NCI-H748 (cell line): ENCODE measurements at regions not wholly inside any gene's neighbourhood (a gene's known extent, or its start where the extent isn't known, plus 50 kb on each side); places are given as distances from the start of the nearest gene placed in this dataset.
A peak's percentile ranks its signal among the peaks of the same experiment; 100 is the strongest.

Source experiments
- DNase-seq: peaks from one replicate; lab custom pipeline; 2025; ENCODE audit not compliant: unreplicated experiment; lab: John Stamatoyannopoulos, UW

GRCh38 chr3:158026236-158026635 is 80.0 kb downstream of the SHOX2 start:
- DNase-seq, result no peak

GRCh38 chr3:158019897-158020296 is 86.3 kb downstream of the SHOX2 start:
- DNase-seq, result peak; percentile 29

GRCh38 chr3:158018462-158018861 is 87.8 kb downstream of the SHOX2 start:
- DNase-seq, result no peak

- DNase-seq, result no peak
These were observed 93.3 kb downstream of the SHOX2 start for GRCh38 chr3:158012901-158013300.

GRCh38 chr3:158005391-158006100 is 100.7 kb downstream of the SHOX2 start:
- no peak for DNase-seq

- peak; percentile 73 for DNase-seq
These were observed 107.0 kb downstream of the SHOX2 start for GRCh38 chr3:157999246-157999645.

GRCh38 chr3:157982359-157982758 is 123.9 kb downstream of the SHOX2 start:
- no peak for DNase-seq

- DNase-seq, result no peak
These were observed 124.4 kb downstream of the SHOX2 start for GRCh38 chr3:157981819-157982218.

GRCh38 chr3:157979022-157979421 is 127.2 kb downstream of the SHOX2 start:
- DNase-seq, result no peak

GRCh38 chr3:157961665-157962064 is 144.6 kb downstream of the SHOX2 start:
- no peak for DNase-seq

GRCh38 chr3:157958457-157958856 is 147.8 kb downstream of the SHOX2 start:
- DNase-seq, result peak; percentile 8

GRCh38 chr3:157956850-157957249 is 149.4 kb downstream of the SHOX2 start:
- DNase-seq, result peak; percentile 2

GRCh38 chr3:157956176-157956575 is 150.0 kb downstream of the SHOX2 start:
- DNase-seq, result no peak

GRCh38 chr3:157953565-157953964 is 152.7 kb downstream of the SHOX2 start:
- DNase-seq, result no peak

- no peak for DNase-seq
These were observed 157.4 kb downstream of the SHOX2 start for GRCh38 chr3:157948605-157949383.

GRCh38 chr3:157939166-157939565 is 167.1 kb downstream of the SHOX2 start:
- no peak for DNase-seq

- DNase-seq, result no peak
These were observed 168.0 kb downstream of the SHOX2 start for GRCh38 chr3:157938154-157938779.

- no peak for DNase-seq
These were observed 174.7 kb downstream of the SHOX2 start for GRCh38 chr3:157931517-157931916.

- no peak for DNase-seq
These were observed 176.0 kb downstream of the SHOX2 start for GRCh38 chr3:157930000-157930780.

- DNase-seq, result no peak
These were observed 179.4 kb downstream of the SHOX2 start for GRCh38 chr3:157926822-157927221.

GRCh38 chr3:157922614-157923013 is 183.6 kb downstream of the SHOX2 start:
- no peak for DNase-seq
